ENCODE measurements at regions not wholly inside any gene's neighbourhood (a gene's known extent, or its start where the extent isn't known, plus 50 kb on each side); places are given as distances from the start of the nearest gene placed in this dataset.

GRCh38 chr16:52016387-52016786 lies 530.6 kb downstream of the TOX3 start:
- H2AFZ ChIP-seq (ENCODE audit: low read length): no peak overlapping the region
- no peaks in the 10 kb centered on the region for H4K20me1 ChIP-seq (ENCODE audit: insufficient read depth, low read length, poor library complexity, severe bottlenecking)
- H3K36me3 ChIP-seq (ENCODE audit: insufficient read depth, low read length): no peaks in the 10 kb centered on the region
- H3K4me3 ChIP-seq (ENCODE audit: low read length, poor library complexity, severe bottlenecking): no peak overlapping the region
- H3K27me3 ChIP-seq (ENCODE audit: insufficient read depth, low read length, poor library complexity, severe bottlenecking): no peaks in the 10 kb centered on the region
- TF ChIP-seq EZH2phosphoT487 (IDR thresholded peaks at IDR 0.05; ENCODE audit: borderline replicate concordance) (no peak), CTCF (conservative IDR thresholded peaks at IDR 0.05; ENCODE audit: low read length) (no peak)
- peaks cover 13% of the 10 kb centered on the region; the same call in 1 of the 2 replicates for H3K9me3 ChIP-seq (ENCODE audit: insufficient read depth, low read depth, low read length)
- no peaks in the 10 kb centered on the region for H3K79me2 ChIP-seq (ENCODE audit: insufficient read depth, low read length)
- H3K9ac ChIP-seq (ENCODE audit: low read depth, low read length, poor library complexity, severe bottlenecking): no peak overlapping the region
- no peaks in the 10 kb centered on the region for H3F3A ChIP-seq (ENCODE audit: low read depth)
- H3K4me2 ChIP-seq (ENCODE audit: low read depth, low read length, poor library complexity, severe bottlenecking): no peak overlapping the region
- no peaks in the 10 kb centered on the region for H3K4me1 ChIP-seq (ENCODE audit: insufficient read depth, low read length, poor library complexity, severe bottlenecking)
- no peaks in the 10 kb centered on the region for H3K9me2 ChIP-seq (replicated peaks; ENCODE audit: low read depth, low read length)

- no peak overlapping the region for H3K4me2 ChIP-seq (ENCODE audit: low read depth, low read length, poor library complexity, severe bottlenecking)
- H3K4me1 ChIP-seq (ENCODE audit: insufficient read depth, low read length, poor library complexity, severe bottlenecking): no peaks in the 10 kb centered on the region
- TF ChIP-seq CTCF (conservative IDR thresholded peaks at IDR 0.05; ENCODE audit: low read length) (no peak), EZH2phosphoT487 (IDR thresholded peaks at IDR 0.05; ENCODE audit: borderline replicate concordance) (no peak)
- no peaks in the 10 kb centered on the region for H3F3A ChIP-seq (ENCODE audit: low read depth)
- no peaks in the 10 kb centered on the region for H3K79me2 ChIP-seq (ENCODE audit: insufficient read depth, low read length)
- H4K20me1 ChIP-seq (ENCODE audit: insufficient read depth, low read length, poor library complexity, severe bottlenecking): no peaks in the 10 kb centered on the region
- no peaks in the 10 kb centered on the region for H3K9me2 ChIP-seq (replicated peaks; ENCODE audit: low read depth, low read length)
- H3K4me3 ChIP-seq (ENCODE audit: low read length, poor library complexity, severe bottlenecking): no peak overlapping the region
- H2AFZ ChIP-seq (ENCODE audit: low read length): no peak overlapping the region
- H3K36me3 ChIP-seq (ENCODE audit: insufficient read depth, low read length): no peaks in the 10 kb centered on the region
- H3K27me3 ChIP-seq (ENCODE audit: insufficient read depth, low read length, poor library complexity, severe bottlenecking): no peaks in the 10 kb centered on the region
- H3K9ac ChIP-seq (ENCODE audit: low read depth, low read length, poor library complexity, severe bottlenecking): no peak overlapping the region
- no peaks in the 10 kb centered on the region for H3K9me3 ChIP-seq (ENCODE audit: insufficient read depth, low read depth, low read length)
Observed at GRCh38 chr16:52005551-52005950, 541.4 kb downstream of the TOX3 start.

GRCh38 chr16:52004343-52004742 lies 542.6 kb downstream of the TOX3 start:
- Histone ChIP-seq H3K9me2 (replicated peaks; ENCODE audit: low read depth, low read length) (no peaks in the 10 kb centered on the region), H3K79me2 (ENCODE audit: insufficient read depth, low read length) (no peaks in the 10 kb centered on the region), H3K4me3 (ENCODE audit: low read length, poor library complexity, severe bottlenecking) (no peak overlapping the region), H4K20me1 (ENCODE audit: insufficient read depth, low read length, poor library complexity, severe bottlenecking) (no peaks in the 10 kb centered on the region), H2AFZ (ENCODE audit: low read length) (no peak overlapping the region), H3K4me2 (ENCODE audit: low read depth, low read length, poor library complexity, severe bottlenecking) (no peak overlapping the region), H3K36me3 (ENCODE audit: insufficient read depth, low read length) (no peaks in the 10 kb centered on the region), H3K27me3 (ENCODE audit: insufficient read depth, low read length, poor library complexity, severe bottlenecking) (no peaks in the 10 kb centered on the region), H3F3A (ENCODE audit: low read depth) (no peaks in the 10 kb centered on the region), H3K9ac (ENCODE audit: low read depth, low read length, poor library complexity, severe bottlenecking) (no peak overlapping the region), H3K9me3 (ENCODE audit: insufficient read depth, low read depth, low read length) (no peaks in the 10 kb centered on the region; the same call in 1 of the 2 replicates), H3K4me1 (ENCODE audit: insufficient read depth, low read length, poor library complexity, severe bottlenecking) (no peaks in the 10 kb centered on the region)
- TF ChIP-seq EZH2phosphoT487 (IDR thresholded peaks at IDR 0.05; ENCODE audit: borderline replicate concordance): no peak
- TF ChIP-seq CTCF (conservative IDR thresholded peaks at IDR 0.05; ENCODE audit: low read length): no peak
